ENCODE measurements at regions not wholly inside any gene's neighbourhood (a gene's known extent, or its start where the extent isn't known, plus 50 kb on each side); places are given as distances from the start of the nearest gene placed in this dataset.

DNA sequence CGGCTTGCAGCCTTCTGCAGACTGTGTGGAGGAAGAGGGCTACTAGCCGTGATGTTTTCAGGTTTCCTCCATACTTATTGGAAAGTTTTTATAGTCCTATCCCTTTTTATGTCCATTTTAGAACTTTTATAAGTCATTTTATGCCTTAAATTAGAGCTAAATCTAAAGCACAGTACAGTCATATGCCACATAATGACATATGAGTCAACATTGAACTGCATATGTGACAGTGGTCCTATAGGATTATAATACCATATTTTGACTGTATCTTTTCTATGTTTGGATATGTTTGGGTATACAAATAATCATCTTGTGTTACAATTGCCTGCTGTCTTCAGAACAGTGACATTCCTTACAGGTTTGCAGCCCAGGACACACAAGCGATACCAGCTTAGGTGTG, 200.2 kb downstream of the SPRY1 start:
- Mint-ChIP-seq H3K27ac (ENCODE audit: unreplicated experiment) (no peak overlapping the region), H3K4me1 (peaks cover 35% of the 10 kb centered on the region), H3K4me3 (no peak overlapping the region), H3K9me3 (peaks cover 6% of the 10 kb centered on the region), H3K36me3 (ENCODE audit: low read depth) (peaks cover 3% of the 10 kb centered on the region), H3K27me3 (ENCODE audit: low read depth) (no peaks in the 10 kb centered on the region)
- DNase-seq (ENCODE audit: low read depth, low spot score) = no peak
- TF ChIP-seq, protein P1, sequence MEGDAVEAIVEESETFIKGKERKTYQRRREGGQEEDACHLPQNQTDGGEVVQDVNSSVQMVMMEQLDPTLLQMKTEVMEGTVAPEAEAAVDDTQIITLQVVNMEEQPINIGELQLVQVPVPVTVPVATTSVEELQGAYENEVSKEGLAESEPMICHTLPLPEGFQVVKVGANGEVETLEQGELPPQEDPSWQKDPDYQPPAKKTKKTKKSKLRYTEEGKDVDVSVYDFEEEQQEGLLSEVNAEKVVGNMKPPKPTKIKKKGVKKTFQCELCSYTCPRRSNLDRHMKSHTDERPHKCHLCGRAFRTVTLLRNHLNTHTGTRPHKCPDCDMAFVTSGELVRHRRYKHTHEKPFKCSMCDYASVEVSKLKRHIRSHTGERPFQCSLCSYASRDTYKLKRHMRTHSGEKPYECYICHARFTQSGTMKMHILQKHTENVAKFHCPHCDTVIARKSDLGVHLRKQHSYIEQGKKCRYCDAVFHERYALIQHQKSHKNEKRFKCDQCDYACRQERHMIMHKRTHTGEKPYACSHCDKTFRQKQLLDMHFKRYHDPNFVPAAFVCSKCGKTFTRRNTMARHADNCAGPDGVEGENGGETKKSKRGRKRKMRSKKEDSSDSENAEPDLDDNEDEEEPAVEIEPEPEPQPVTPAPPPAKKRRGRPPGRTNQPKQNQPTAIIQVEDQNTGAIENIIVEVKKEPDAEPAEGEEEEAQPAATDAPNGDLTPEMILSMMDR (conservative IDR thresholded peaks at IDR 0.05) = no peak

DNA sequence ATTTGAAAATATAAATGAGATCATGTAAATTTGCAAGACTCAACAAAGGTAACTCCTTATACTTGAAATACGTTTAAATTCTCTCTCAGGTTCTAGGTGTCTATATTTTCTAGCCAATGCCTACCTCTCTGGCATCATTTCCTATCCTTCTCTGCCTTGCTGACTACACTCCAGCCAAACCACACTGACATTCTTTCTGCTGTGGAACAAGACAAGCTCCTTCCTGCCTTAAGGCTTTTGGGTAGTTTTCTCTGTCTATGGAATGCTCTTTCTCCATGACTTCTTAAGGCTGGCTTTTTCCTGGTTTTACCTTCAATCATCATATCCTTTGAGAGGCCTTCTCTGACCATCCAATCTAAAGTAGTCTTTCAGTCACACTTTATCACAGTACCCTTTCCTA, 201.0 kb downstream of the SPRY1 start:
- no peaks in the 10 kb centered on the region for H3K27me3 Mint-ChIP-seq (ENCODE audit: low read depth)
- H3K4me3 Mint-ChIP-seq = no peak overlapping the region
- H3K27ac Mint-ChIP-seq (ENCODE audit: unreplicated experiment) = peak overlapping the region; percentile 39
- DNase-seq (ENCODE audit: low read depth, low spot score) = no peak
- H3K36me3 Mint-ChIP-seq (ENCODE audit: low read depth) = peaks cover 3% of the 10 kb centered on the region
- H3K4me1 Mint-ChIP-seq = peaks cover 35% of the 10 kb centered on the region
- TF ChIP-seq, protein P1 (conservative IDR thresholded peaks at IDR 0.05) = no peak
- H3K9me3 Mint-ChIP-seq = peaks cover 8% of the 10 kb centered on the region

DNA sequence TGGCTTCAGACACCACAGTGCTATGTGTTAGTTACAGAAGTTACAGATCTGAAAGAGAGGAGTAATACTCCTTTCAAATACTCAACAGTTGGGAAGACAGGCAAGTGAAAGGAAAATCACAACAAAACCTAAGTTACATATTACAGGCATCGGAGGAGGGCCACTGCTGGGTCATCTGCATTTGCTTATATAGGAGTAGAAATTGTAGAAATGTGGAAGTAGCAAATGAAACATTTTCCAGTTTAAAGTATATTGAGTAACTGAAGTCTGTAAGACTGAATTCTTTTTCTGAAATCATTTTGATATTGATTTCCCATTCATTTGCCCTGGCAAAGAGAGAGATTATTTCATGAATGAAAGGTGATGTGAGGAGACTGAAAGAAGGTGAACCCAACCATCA, 201.7 kb downstream of the SPRY1 start:
- peaks cover 3% of the 10 kb centered on the region for H3K36me3 Mint-ChIP-seq (ENCODE audit: low read depth)
- no peak overlapping the region for H3K4me3 Mint-ChIP-seq
- TF ChIP-seq, protein P1 (conservative IDR thresholded peaks at IDR 0.05) = no peak
- no peak overlapping the region for H3K27ac Mint-ChIP-seq (ENCODE audit: unreplicated experiment)
- peaks cover 5% of the 10 kb centered on the region for H3K9me3 Mint-ChIP-seq
- H3K27me3 Mint-ChIP-seq (ENCODE audit: low read depth) = no peaks in the 10 kb centered on the region
- H3K4me1 Mint-ChIP-seq = peaks cover 35% of the 10 kb centered on the region
- no peak for DNase-seq (ENCODE audit: low read depth, low spot score)

DNA sequence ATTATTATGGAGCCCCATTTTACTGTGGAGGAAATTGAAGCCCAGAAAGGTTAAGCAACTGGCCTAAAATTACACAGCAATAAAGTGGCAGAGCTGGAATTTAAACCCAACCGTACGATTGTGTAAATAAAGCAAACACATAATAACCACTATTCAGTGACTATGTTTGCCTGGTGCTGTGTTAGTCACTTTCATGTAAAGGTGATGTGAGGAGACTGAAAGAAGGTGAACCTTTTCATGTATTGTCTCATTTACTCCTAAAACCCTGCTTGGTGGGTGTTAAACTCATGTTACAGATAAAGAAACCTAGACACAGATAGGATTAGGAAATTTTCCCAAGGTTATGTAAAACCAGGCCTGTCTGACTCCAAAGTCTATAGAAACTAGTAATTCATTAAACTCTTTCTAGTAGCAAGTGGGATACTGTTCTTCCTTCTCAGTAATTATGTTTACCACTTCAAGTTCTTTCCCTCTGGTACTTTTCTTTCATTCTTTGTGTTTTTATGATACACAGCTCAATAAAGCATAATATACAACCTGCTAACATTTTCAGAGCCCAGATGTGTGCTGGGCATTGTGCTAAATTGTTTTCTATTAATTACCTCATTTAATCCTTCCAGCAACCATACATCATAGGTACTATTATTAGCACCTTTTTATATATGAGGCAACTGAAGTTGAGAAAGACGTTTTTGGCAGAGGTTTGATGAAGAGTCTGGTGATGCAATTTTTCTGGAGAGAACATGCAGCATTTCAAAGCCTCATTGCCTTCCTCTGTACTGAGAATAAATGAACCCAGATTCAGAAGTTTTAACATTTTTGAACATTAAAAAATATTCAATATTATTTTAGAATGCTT, 202.7 kb downstream of the SPRY1 start:
- Mint-ChIP-seq H3K27ac (ENCODE audit: unreplicated experiment) (no peak overlapping the region), H3K4me3 (peak overlapping the region; percentile 18), H3K4me1 (peaks cover 35% of the 10 kb centered on the region), H3K36me3 (ENCODE audit: low read depth) (peaks cover 3% of the 10 kb centered on the region), H3K9me3 (peaks cover 5% of the 10 kb centered on the region), H3K27me3 (ENCODE audit: low read depth) (no peaks in the 10 kb centered on the region)
- no peak for DNase-seq (ENCODE audit: low read depth, low spot score)
- TF ChIP-seq, protein P1 (conservative IDR thresholded peaks at IDR 0.05) = no peak

DNA sequence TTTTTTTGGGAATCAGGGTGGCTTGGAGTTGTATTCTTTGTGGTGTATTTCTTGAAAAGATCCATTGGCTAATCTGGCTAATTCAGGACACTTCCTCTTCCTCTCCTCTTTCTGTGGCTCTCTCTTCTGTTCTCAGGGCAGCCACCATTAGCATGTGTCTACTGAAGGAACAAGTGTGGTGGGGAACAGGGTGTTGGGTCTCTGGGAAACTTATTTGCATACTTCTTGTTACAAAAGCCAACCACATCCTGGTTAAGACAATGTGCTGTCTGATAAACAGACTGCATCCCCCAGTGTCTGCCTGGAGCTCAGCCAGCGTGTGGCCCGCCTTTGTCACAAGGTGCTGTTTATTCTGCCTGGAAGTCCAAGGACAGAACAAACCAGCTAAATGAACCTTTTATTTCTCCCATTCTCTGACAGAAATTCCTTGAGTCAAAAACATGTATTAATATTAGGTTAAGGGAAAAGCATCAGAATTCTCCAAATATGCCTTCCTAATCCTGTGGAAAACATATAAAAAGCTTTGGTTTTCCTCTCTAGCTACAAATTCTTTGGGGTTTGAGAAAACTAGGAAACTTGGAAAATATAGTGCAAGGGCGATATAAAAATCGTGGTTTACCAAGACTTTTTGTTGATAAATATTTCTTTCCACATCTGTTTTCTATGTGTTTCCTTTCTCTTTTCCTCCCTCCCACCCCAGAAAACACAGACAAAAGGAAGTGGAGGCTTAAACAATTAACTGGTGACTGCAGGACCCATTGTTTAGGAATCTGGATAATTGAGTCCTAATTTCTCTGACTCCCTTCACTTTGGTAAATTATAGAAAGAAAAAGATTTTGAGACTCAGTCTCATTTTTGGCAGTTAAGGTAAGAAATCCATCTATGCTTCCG, 203.6 kb downstream of the SPRY1 start:
- Mint-ChIP-seq H3K27me3 (ENCODE audit: low read depth) (no peaks in the 10 kb centered on the region), H3K27ac (ENCODE audit: unreplicated experiment) (peak overlapping the region; percentile 81), H3K36me3 (ENCODE audit: low read depth) (peaks cover 3% of the 10 kb centered on the region), H3K4me3 (peak overlapping the region; percentile 4), H3K9me3 (peaks cover 5% of the 10 kb centered on the region), H3K4me1 (peaks cover 35% of the 10 kb centered on the region)
- TF ChIP-seq, protein P1 (conservative IDR thresholded peaks at IDR 0.05) = no peak
- peak; percentile 38 for DNase-seq (ENCODE audit: low read depth, low spot score)
